Hepatocyte (in vitro differentiated cells): ENCODE measurements at regions not wholly inside any gene's neighbourhood (a gene's known extent, or its start where the extent isn't known, plus 50 kb on each side); places are given as distances from the start of the nearest gene placed in this dataset.
A peak's percentile ranks its signal among the peaks of the same experiment; 100 is the strongest.

Source experiments
- CTCF ChIP-seq: fragments of 200-600 bp; sonication (generic); IDR thresholded peaks from 2 replicates; pipeline ENCODE4 v1.5.1; 2016; ENCODE audit warnings: antibody characterized with exemption, mild to moderate bottlenecking; ENCODE audit not compliant: poor library complexity
- EZH2phosphoT487 ChIP-seq: fragments of 200-600 bp; sonication (generic); IDR thresholded peaks from one replicate; pipeline ENCODE4 v1.6.1; 2018; ENCODE audit warnings: antibody characterized with exemption, mild to moderate bottlenecking, low read depth, moderate library complexity; ENCODE audit not compliant: unreplicated experiment, severe bottlenecking

GRCh38 chr2:33670392-33670937 is 71.4 kb upstream of the FAM98A start:
- TF ChIP-seq CTCF (peak; percentile 10), EZH2phosphoT487 (no peak)
